GM13977 (cell line): ENCODE measurements at regions not wholly inside any gene's neighbourhood (a gene's known extent, or its start where the extent isn't known, plus 50 kb on each side); places are given as distances from the start of the nearest gene placed in this dataset.

ENCODE experiments used
- DNase-seq: peaks from one replicate; pipeline ENCODE4 v3.0.0; 2012; ENCODE audit warnings: low spot score
- CTCF ChIP-seq: IDR thresholded peaks from 2 replicates; pipeline ENCODE4 v1.5.1; 2012; ENCODE audit warnings: mild to moderate bottlenecking, control low read depth; ENCODE audit not compliant: insufficient read depth; ENCODE audit errors: extremely low read depth, missing control alignments
- in situ Hi-C: fragments of 300-500 bp; cut with MboI; formaldehyde crosslinking; loops from one replicate; pipeline ENCODE4 v1.12.0; 2022; ENCODE audit warnings: low sequenced_read_pairs, low pct_unique_long_range_greater_than_20kb, mixed read lengths, inconsistent platforms; ENCODE audit not compliant: unreplicated experiment

- in situ Hi-C loops: no loop called here
Measured at GRCh38 chr4:30525662-30526315, 194.4 kb upstream of the PCDH7 start.

GRCh38 chr4:30535255-30535654, 184.9 kb upstream of the PCDH7 start:
- in situ Hi-C loops: no loop called here
- DNase-seq: no peak
- no peak for TF ChIP-seq CTCF

More at GRCh38 chr4:30525662-30526315, 194.4 kb upstream of the PCDH7 start:
- no peak for DNase-seq
- TF ChIP-seq CTCF: no peak

GRCh38 chr4:30536231-30536630, 183.9 kb upstream of the PCDH7 start:
- no peak for DNase-seq
- no peak for TF ChIP-seq CTCF

GRCh38 chr4:30537456-30537855, 182.7 kb upstream of the PCDH7 start:
- TF ChIP-seq CTCF: no peak
- DNase-seq: no peak
- in situ Hi-C loops: no loop called here

More at GRCh38 chr4:30536231-30536630, 183.9 kb upstream of the PCDH7 start:
- in situ Hi-C loops: no loop called here

GRCh38 chr4:30538794-30539193, 181.4 kb upstream of the PCDH7 start:
- in situ Hi-C loops: no loop called here
- TF ChIP-seq CTCF: no peak
- DNase-seq: no peak

GRCh38 chr4:30543057-30543456, 177.1 kb upstream of the PCDH7 start:
- no peak for DNase-seq
- TF ChIP-seq CTCF: no peak
- in situ Hi-C loops: no loop called here
